Activated CD8-positive, alpha-beta T cell treated with anti-CD3 and anti-CD28 coated beads for 36 hours (primary cell): ENCODE measurements at regions not wholly inside any gene's neighbourhood (a gene's known extent, or its start where the extent isn't known, plus 50 kb on each side); places are given as distances from the start of the nearest gene placed in this dataset.
"Not testable (repeated sequence)": the region's sequence is repeated elsewhere in the genome, so short reads cannot be mapped to it uniquely, and the experiment has no call there.

Experiments used
- ATAC-seq: fragments of 200-7000 bp; cut with Tn5 transposase; one replicate; pipeline ENCODE4 v1.10.0; 2021; ENCODE audit warnings: mild to moderate bottlenecking, moderate library complexity
- CTCF ChIA-PET: fragments of 350-600 bp; sonication (Branson Sonifier 250); formaldehyde crosslinking; loops from one replicate; lab custom pipeline; 2021; ENCODE audit warnings: antibody characterized with exemption; lab: Charles Lee
- POLR2A ChIA-PET: fragments of 350-600 bp; sonication (Branson Sonifier 250); formaldehyde crosslinking; loops from one replicate; lab custom pipeline; 2021; ENCODE audit warnings: antibody characterized with exemption; lab: Charles Lee
- DNase-seq: peaks from one replicate; pipeline ENCODE4 v3.0.0-alpha.2; 2020
- H3K27ac Mint-ChIP-seq: one replicate; pipeline ENCODE4 v1.8.0; 2021; ENCODE audit warnings: mild to moderate bottlenecking, mixed read lengths
- H3K27me3 Mint-ChIP-seq: one replicate; pipeline ENCODE4 v1.8.0; 2021; ENCODE audit warnings: mixed read lengths
- H3K36me3 Mint-ChIP-seq: one replicate; pipeline ENCODE4 v1.8.0; 2021; ENCODE audit warnings: low read depth, mixed read lengths
- H3K4me1 Mint-ChIP-seq: one replicate; pipeline ENCODE4 v1.8.0; 2021; ENCODE audit warnings: low read depth, mixed read lengths
- H3K4me3 Mint-ChIP-seq: one replicate; pipeline ENCODE4 v1.8.0; 2021; ENCODE audit warnings: mild to moderate bottlenecking, moderate library complexity, mixed read lengths
- H3K9me3 Mint-ChIP-seq: one replicate; pipeline ENCODE4 v1.8.0; 2021; ENCODE audit warnings: mixed read lengths
- CTCF ChIP-seq: fragments of 200-600 bp; IDR thresholded peaks from one replicate; pipeline ENCODE4 v1.8.0; 2022; ENCODE audit warnings: antibody characterized with exemption, mild to moderate bottlenecking
- intact Hi-C: fragments of 100-400 bp; cut with micrococcal nuclease; formaldehyde crosslinking; loops from one replicate; pipeline ENCODE4 v1.10.0; 2022

- intact Hi-C loops: no loop called here
- Mint-ChIP-seq H3K27me3 (no peaks in the 10 kb centered on the region), H3K4me3 (no peak overlapping the region), H3K27ac (no peak overlapping the region), H3K36me3 (no peaks in the 10 kb centered on the region), H3K4me1 (no peaks in the 10 kb centered on the region), H3K9me3 (peaks cover 5% of the 10 kb centered on the region)
- DNase-seq: no peak
- ATAC-seq: no peak
- CTCF ChIA-PET: no interaction called here
- no peak for TF ChIP-seq CTCF
- POLR2A ChIA-PET: no interaction called here
Measured at GRCh38 chr3:80734920-80735319, 967.1 kb upstream of the ROBO1 start.

GRCh38 chr3:80734483-80734882 is 966.7 kb upstream of the ROBO1 start:
- peaks cover 5% of the 10 kb centered on the region for H3K9me3 Mint-ChIP-seq
- no peak overlapping the region for H3K4me3 Mint-ChIP-seq
- H3K4me1 Mint-ChIP-seq: no peaks in the 10 kb centered on the region
- TF ChIP-seq CTCF: no peak
- CTCF ChIA-PET: no interaction called here
- H3K27ac Mint-ChIP-seq: no peak overlapping the region
- intact Hi-C loops: no loop called here
- DNase-seq (no peak), ATAC-seq (no peak)
- POLR2A ChIA-PET: no interaction called here
- no peaks in the 10 kb centered on the region for H3K36me3 Mint-ChIP-seq
- H3K27me3 Mint-ChIP-seq: no peaks in the 10 kb centered on the region

- CTCF ChIA-PET: no interaction called here
- ATAC-seq: no peak
- no peak for TF ChIP-seq CTCF
- intact Hi-C loops: no loop called here
- no peak overlapping the region for H3K27ac Mint-ChIP-seq
- H3K36me3 Mint-ChIP-seq: no peaks in the 10 kb centered on the region
- DNase-seq: no peak
- no peak overlapping the region for H3K4me3 Mint-ChIP-seq
- no peaks in the 10 kb centered on the region for H3K27me3 Mint-ChIP-seq
- peaks cover 5% of the 10 kb centered on the region for H3K9me3 Mint-ChIP-seq
- no peaks in the 10 kb centered on the region for H3K4me1 Mint-ChIP-seq
- POLR2A ChIA-PET: no interaction called here
Measured at GRCh38 chr3:80733522-80734176, 965.9 kb upstream of the ROBO1 start.

GRCh38 chr3:80727561-80727960 is 959.8 kb upstream of the ROBO1 start:
- ATAC-seq, intact Hi-C loops: not testable (repeated sequence)

GRCh38 chr3:80709597-80710322 is 942.0 kb upstream of the ROBO1 start:
- CTCF ChIA-PET, DNase-seq, ATAC-seq, POLR2A ChIA-PET, H3K36me3 Mint-ChIP-seq, H3K4me1 Mint-ChIP-seq, H3K4me3 Mint-ChIP-seq, intact Hi-C loops, H3K27ac Mint-ChIP-seq, H3K27me3 Mint-ChIP-seq: not testable (repeated sequence)
- H3K9me3 Mint-ChIP-seq: peaks cover 20% of the 10 kb centered on the region

More at GRCh38 chr3:80727561-80727960, 959.8 kb upstream of the ROBO1 start:
- POLR2A ChIA-PET, H3K27ac Mint-ChIP-seq, H3K27me3 Mint-ChIP-seq, H3K36me3 Mint-ChIP-seq, CTCF ChIA-PET, H3K4me1 Mint-ChIP-seq, DNase-seq, H3K4me3 Mint-ChIP-seq: not testable (repeated sequence)
- peaks cover 12% of the 10 kb centered on the region for H3K9me3 Mint-ChIP-seq

DNA sequence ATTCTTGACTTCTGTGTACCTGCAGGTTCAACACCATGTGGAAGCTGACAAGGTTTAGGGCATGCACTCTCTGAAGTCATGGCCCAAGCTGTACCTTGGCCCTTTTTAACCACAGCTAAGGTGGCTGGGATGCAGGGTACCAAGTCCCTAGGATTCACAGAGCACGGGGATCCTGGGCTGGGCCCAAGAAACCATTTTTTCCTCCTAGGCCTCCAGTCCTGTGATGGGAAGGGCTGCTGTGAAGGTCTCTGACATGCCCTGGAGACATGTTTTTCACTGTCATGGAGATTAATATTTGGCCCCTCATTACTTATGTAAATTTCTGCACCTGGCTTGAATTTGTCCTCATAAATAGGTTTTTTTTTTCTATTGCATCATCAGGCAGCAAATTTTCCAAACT is 937.5 kb upstream of the ROBO1 start:
- no peak for DNase-seq
- TF ChIP-seq CTCF: no peak
- intact Hi-C loops: no loop called here
- Mint-ChIP-seq H3K27ac (no peak overlapping the region), H3K4me1 (no peaks in the 10 kb centered on the region), H3K9me3 (peaks cover 21% of the 10 kb centered on the region), H3K36me3 (no peaks in the 10 kb centered on the region), H3K27me3 (no peaks in the 10 kb centered on the region), H3K4me3 (no peak overlapping the region)
- CTCF ChIA-PET: interaction anchor here (0.7 kb wide), 1 partner anchor 1620 kb away, joined by 3 read pairs; no protein-coding TSS in a partner anchor
- ATAC-seq: no peak
- POLR2A ChIA-PET: no interaction called here
